GM18867 (cell line): ENCODE measurements at regions not wholly inside any gene's neighbourhood (a gene's known extent, or its start where the extent isn't known, plus 50 kb on each side); places are given as distances from the start of the nearest gene placed in this dataset.

ENCODE experiments used
- ATAC-seq: cut with Tn5 transposase; IDR thresholded peaks from one replicate; pipeline ENCODE4 v1.9.1; 2021; ENCODE audit warnings: mild to moderate bottlenecking, moderate library complexity; ENCODE audit not compliant: unreplicated experiment

GRCh38 chr16:14337303-14338191 is 266.4 kb downstream of the MRTFB start:
- no peak for ATAC-seq

DNA sequence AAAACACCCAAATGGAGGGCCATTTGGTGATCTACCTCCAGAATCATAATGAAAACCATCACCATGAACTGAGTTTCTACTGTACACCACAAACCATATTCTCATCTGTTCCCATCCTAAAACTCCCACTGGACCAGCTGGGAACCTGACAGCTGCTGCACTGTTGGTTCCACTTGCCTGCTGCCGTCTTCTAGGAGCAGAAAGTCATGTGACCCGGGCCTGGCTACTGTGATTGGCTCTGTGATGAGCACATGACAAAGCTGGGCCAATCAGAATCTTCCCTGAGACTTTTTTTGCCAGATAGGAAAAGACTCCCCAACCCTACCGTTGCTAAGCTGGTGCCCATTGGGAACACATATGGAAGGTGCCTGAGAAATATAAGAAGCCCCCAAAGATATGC is 264.2 kb downstream of the MRTFB start:
- no peak for ATAC-seq

DNA sequence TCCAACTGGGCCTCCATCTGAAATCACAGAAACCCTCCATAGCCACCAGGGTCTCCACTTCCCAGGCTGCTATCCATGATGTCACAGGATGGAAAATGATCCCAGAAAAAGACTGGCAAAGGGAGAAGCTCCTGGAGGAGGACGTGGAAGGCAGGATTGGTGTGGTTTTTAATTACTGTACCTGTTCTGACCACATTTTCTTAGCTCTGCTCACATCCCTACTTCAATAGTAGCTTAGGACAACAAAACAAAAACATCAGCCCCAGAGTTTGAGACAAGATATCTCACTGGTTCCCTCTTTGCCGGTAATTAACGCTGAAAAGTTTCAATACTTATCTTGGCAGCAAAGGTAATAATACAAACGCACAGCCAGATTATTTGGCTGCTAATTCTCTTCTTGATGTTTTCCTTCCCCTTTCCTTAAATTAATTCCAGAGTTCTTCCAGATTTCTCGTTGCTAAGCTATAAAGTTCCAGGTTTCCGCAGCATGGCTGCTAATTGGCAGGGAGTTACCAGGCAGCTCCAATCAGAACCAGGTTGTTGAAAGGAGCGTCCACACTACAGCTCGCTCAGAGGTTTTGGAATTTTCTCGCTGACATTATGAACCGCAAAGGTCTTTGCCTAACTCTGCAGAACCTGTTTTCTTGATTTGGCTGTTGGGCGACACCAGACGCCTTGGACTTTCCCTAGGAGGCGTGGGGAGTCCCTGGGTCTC is 263.4 kb downstream of the MRTFB start:
- no peak for ATAC-seq

GRCh38 chr16:14333361-14333760 is 262.2 kb downstream of the MRTFB start:
- no peak for ATAC-seq

DNA sequence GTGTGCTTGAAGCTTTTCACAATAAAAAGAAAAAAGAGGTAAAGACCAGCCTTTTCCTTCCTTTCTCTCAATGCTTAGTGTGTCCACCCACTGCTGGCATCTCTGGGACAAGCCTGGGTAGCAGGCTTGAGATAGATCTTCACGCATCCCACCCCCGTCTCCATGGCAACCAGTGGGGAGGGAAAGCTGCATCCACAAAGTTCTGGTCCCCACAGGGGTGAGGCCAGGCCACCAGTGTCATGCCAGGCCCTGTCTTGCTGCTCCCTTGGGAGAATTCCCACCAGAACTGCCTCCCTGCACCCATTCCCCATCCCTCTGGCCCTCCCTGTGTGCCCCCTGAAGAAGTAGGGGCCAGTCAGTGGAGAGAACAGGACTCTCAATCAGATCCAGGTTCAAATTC is 259.9 kb downstream of the MRTFB start:
- no peak for ATAC-seq

GRCh38 chr16:14329727-14330350 is 258.7 kb downstream of the MRTFB start:
- ATAC-seq, result no peak

- ATAC-seq, result no peak
Measured at GRCh38 chr16:14325502-14326401, 254.6 kb downstream of the MRTFB start.

GRCh38 chr16:14324581-14324980 is 253.5 kb downstream of the MRTFB start:
- no peak for ATAC-seq

DNA sequence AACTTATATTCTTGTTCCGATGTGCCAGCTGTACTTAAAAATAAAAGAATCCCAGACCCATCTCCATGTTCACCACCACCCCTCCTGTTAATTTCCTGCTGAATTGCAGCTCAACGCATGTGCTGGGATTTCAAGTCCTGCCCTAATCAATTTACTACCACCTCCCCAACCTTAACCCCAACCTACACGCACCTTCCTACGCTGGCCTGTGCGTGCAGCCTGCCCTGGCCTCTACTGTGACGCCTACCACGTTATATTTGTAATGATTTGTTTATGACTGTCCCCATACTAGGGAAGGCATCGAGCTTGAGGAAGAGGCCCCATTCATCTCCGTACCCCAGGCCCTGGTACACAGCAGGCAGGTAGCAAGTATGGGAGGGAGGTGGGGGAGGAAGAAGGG is 251.1 kb downstream of the MRTFB start:
- ATAC-seq, result no peak

- ATAC-seq, result no peak
Measured at GRCh38 chr16:14321542-14321941, 250.4 kb downstream of the MRTFB start.

- ATAC-seq, result no peak
Measured at GRCh38 chr16:14320406-14320805, 249.3 kb downstream of the MRTFB start.
